ENCODE measurements at regions not wholly inside any gene's neighbourhood (a gene's known extent, or its start where the extent isn't known, plus 50 kb on each side); places are given as distances from the start of the nearest gene placed in this dataset.

GRCh38 chr3:66592016-66592761 lies 91.4 kb upstream of the LRIG1 start:
- in situ Hi-C loops (cut with HindIII; ENCODE audit: low sequenced_read_pairs): no loop called here

- in situ Hi-C loops (cut with HindIII; ENCODE audit: low sequenced_read_pairs): no loop called here
Measured at GRCh38 chr3:66592927-66593625, 92.3 kb upstream of the LRIG1 start.

GRCh38 chr3:66593978-66594377 lies 93.2 kb upstream of the LRIG1 start:
- in situ Hi-C loops (cut with HindIII; ENCODE audit: low sequenced_read_pairs): no loop called here

GRCh38 chr3:66597308-66597863 lies 96.6 kb upstream of the LRIG1 start:
- in situ Hi-C loops (cut with HindIII; ENCODE audit: low sequenced_read_pairs): no loop called here

- in situ Hi-C loops (cut with HindIII; ENCODE audit: low sequenced_read_pairs): no loop called here
Measured at GRCh38 chr3:66598168-66598567, 97.3 kb upstream of the LRIG1 start.

GRCh38 chr3:66602237-66602636 lies 101.4 kb upstream of the LRIG1 start:
- in situ Hi-C loops (cut with HindIII; ENCODE audit: low sequenced_read_pairs): no loop called here

- in situ Hi-C loops (cut with HindIII; ENCODE audit: low sequenced_read_pairs): no loop called here
Measured at GRCh38 chr3:66602691-66603090, 101.9 kb upstream of the LRIG1 start.

- in situ Hi-C loops (cut with HindIII; ENCODE audit: low sequenced_read_pairs): no loop called here
Measured at GRCh38 chr3:66603151-66603611, 102.4 kb upstream of the LRIG1 start.

- in situ Hi-C loops (cut with HindIII; ENCODE audit: low sequenced_read_pairs): no loop called here
Measured at GRCh38 chr3:66604481-66604880, 103.7 kb upstream of the LRIG1 start.

- in situ Hi-C loops (cut with HindIII; ENCODE audit: low sequenced_read_pairs): no loop called here
Measured at GRCh38 chr3:66606126-66606525, 105.3 kb upstream of the LRIG1 start.

- in situ Hi-C loops (cut with HindIII; ENCODE audit: low sequenced_read_pairs): no loop called here
Measured at GRCh38 chr3:66606868-66607267, 106.0 kb upstream of the LRIG1 start.

GRCh38 chr3:66609660-66610561 lies 109.1 kb upstream of the LRIG1 start:
- in situ Hi-C loops (cut with HindIII; ENCODE audit: low sequenced_read_pairs): no loop called here

GRCh38 chr3:66610562-66610909 lies 109.7 kb upstream of the LRIG1 start:
- in situ Hi-C loops (cut with HindIII; ENCODE audit: low sequenced_read_pairs): no loop called here

GRCh38 chr3:66615643-66616301 lies 115.0 kb upstream of the LRIG1 start:
- in situ Hi-C loops (cut with HindIII; ENCODE audit: low sequenced_read_pairs): no loop called here

- in situ Hi-C loops (cut with HindIII; ENCODE audit: low sequenced_read_pairs): no loop called here
Measured at GRCh38 chr3:66617351-66617750, 116.5 kb upstream of the LRIG1 start.

- in situ Hi-C loops (cut with HindIII; ENCODE audit: low sequenced_read_pairs): no loop called here
Measured at GRCh38 chr3:66618066-66618465, 117.2 kb upstream of the LRIG1 start.

- in situ Hi-C loops (cut with HindIII; ENCODE audit: low sequenced_read_pairs): no loop called here
Measured at GRCh38 chr3:66620296-66620695, 119.5 kb upstream of the LRIG1 start.

GRCh38 chr3:66622756-66623457 lies 122.1 kb upstream of the LRIG1 start:
- in situ Hi-C loops (cut with HindIII; ENCODE audit: low sequenced_read_pairs): no loop called here

GRCh38 chr3:66625505-66626216 lies 124.8 kb upstream of the LRIG1 start:
- in situ Hi-C loops (cut with HindIII; ENCODE audit: low sequenced_read_pairs): no loop called here

Data from DLD1 (cell line).